ENCODE measurements at regions not wholly inside any gene's neighbourhood (a gene's known extent, or its start where the extent isn't known, plus 50 kb on each side); places are given as distances from the start of the nearest gene placed in this dataset.

DNA sequence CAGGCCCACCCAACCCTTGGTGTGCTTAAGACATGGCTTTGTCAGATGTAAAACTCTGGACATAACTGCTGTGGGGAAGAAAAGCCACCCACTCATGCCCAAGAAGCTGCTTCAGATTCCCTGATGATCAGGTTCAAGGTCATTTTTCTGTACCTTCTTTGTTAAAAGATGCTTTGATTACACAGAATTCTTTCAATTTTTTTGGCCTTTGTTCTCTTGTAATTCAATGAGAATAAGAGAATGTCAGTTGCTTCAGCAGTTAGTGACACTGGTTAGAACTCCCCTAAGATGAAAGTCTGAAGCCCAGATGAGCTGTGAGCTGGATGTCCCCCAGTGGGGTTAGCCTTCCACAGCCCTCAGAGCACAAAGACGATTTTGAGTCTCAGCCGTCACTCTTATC lies 152.7 kb downstream of the CHRM3 start:
- no peak for DNase-seq

DNA sequence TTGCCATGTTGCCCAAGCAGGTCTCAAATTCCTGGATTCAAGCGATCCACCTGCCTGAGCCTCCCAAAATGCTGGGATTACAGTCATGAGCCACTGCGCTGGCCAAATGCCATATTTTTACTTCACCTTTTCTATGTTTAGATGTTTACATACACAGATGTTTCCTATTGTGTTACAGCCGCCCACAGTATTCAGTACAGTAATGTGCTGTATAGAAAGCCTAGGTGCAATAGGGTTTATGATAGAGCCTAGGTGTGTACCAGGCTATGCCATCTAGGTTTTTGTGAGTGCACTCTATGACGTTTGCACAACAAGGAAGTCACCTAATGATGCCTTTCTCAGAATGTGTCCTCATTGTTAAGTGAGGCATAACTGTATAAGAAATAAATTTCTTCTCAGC lies 153.4 kb downstream of the CHRM3 start:
- DNase-seq: no peak

DNA sequence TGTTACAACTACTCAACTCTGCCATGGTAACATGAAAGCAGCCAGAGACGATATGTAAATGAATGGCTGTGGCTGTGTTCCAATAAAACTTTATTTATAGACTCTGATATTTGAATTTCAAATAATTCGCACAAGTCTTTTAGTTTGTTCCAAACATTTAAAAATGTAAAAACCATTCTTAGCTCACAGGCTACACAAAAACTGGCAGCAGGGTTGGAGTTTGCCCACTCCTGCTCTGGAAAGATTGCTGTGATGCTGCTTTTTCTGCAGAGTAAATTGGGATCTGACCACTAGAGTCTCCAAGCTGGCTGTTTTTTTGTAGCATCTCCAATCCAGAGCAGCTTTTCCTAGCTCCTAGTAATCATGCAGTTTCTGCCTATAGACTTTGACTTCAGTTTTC lies 157.5 kb downstream of the CHRM3 start:
- no peak for DNase-seq

DNA sequence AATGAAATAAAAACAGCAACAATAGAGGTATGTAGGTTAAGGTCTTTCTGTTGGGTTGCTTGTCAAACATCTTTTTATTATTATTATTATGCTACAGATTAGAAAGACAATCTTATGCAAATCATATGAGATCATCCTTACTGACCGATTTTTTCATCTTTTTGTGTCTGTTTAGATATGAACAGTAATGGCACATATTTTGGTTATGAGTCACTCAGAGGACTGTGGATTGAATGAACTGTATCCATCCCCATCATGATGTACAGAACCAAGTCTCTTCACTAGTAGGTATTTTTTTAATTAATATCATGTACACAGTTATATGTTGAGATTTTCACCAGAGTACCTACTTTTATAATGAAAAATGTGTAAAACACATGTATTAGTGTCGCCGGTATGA lies 159.1 kb downstream of the CHRM3 start:
- DNase-seq: no peak

DNA sequence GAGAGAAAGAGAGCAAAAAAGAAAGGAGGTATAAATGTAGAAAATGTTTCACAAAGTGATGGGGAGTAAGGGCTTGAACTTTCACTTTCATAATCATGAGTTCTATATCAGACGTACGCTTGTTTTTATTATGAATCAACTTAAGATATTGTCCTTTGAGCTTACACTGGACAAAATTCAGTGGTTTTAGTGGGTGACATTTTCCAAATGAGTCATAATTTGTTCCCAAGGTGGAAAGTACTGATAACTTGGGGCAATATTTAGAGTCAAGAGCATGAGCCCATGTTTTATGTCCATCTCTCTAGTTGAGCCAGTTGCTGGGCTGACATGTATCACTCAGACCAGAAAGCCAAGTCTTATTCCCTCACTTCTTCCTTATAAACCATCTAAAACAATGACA lies 161.6 kb downstream of the CHRM3 start:
- DNase-seq: no peak

DNA sequence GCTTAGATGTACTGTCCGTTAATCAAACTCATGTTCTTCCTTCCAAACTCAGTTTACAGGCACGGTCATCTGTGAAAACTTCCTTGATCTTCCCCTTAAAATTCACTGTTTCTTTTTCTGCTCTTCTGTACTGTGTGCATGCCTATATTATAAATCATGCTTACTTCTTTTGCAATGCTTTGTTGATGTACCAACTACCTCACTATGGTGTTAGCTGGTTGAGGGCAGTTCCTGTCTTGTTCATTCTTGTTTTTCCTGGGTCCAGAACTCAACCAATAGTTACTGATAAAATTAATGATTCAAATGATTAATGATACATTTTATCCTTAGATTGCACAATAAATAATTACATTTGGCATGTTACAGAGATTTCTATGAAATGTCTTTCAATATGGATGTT lies 163.8 kb downstream of the CHRM3 start:
- DNase-seq: no peak

DNA sequence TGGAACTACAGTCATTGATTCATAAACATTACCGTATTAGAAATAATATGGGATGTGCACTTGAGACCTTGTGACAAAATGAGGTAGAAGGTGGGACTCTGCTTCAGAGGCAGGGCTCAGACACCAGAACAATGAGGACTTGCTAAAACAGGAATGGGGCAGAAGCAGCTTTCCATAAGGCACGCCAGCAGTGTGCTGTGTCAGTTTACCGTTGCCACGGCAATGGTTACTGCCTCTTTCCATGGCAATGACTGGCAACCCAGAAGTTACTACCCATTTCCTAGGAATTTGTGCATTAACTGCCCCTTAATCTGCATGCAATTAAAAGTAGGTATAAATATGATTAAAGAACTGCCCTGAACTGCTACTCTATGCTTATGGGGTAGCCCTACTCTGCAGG lies 169.0 kb downstream of the CHRM3 start:
- DNase-seq: no peak

DNA sequence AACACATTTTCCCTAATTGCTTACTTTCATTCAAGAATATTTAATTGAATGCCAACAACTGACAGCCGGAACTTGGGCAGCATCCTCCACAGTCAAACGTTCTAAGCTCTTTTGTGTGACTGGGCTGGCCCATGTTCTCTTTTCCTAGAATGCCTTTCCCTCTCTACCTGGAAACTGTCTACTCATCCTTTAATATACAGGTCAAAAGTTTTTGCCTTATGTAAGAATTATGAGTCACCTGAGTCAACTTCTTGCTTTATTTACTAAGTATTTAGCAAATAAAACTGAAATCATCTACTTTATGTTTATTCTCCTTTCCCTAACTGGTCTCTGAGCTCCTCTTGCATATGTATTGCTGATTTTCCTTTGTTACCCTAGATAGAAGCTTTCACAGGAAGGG lies 172.2 kb downstream of the CHRM3 start:
- DNase-seq: no peak

DNA sequence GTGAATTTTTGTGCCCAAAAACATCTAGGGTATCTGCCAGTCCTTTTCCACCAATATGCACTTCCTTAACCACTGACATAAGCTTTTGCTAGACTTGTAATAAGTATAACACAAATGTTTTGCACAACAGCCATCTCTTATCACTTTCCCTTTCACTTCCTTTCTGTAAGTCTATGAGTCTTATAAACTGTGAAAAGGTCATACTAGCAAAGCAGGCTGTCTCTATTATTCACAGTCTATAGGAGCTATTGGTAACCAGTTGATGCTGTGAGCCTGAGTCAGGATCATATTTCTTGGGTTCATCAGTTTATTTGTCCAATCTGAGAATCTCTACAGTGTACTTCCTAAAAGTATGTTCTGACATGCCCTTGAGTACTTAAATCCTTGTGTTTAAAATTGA lies 172.6 kb downstream of the CHRM3 start:
- no peak for DNase-seq

DNA sequence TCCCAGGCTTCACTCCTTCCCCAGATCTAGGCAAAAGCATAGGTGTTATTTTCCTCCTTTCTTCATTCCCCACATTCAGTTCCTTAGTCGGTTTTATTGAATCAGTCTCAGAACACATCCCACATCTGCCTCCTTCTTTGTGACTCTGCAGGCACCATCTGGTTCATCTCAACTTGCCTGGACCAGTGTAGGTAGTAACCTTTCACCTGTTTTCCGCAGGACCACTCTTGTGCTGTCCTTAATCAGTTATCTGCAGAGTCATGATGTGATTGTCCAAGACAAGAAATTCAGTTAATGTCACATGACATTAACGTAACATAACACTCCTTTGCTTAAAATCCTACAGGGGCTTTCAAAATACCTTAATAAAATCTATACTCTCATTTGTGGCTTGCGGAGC lies 174.6 kb downstream of the CHRM3 start:
- DNase-seq: no peak

DNA sequence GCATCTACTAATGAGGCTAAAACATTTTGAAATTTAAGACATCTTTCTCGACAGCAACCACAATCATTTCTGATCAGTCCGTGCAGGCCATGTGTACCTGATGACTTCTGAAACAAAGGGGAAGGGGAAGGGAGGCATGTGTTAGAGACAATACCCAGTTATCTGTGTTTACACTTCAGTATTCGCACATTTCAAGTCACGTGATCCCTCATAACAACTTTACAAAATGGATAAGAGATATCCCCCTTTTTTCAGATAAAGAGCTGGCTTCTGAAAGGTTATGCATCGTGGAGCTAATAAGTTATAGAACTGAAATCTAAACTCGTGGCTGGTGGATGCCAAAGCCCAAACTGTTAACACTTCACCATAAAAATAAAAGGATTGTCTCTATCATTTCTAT lies 175.7 kb downstream of the CHRM3 start:
- DNase-seq: no peak

DNA sequence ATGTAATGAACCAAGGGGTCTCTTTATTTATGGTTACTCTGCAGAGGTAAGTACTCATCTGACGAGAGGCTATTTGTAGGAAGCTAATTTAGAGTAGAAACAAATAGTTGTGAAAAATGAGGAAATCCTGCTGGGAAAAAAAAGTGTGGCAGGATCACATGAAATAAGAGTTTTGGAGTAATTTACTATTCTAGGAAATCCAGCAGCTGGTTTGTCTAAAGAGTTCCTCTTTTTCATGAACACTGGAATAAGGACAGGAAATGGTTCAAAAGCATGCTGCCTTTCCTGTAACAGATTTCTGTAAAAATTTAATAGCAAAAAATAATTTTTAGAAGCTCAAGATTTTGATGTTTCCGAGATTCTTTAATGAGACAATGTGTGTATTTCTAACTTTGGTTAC lies 177.3 kb downstream of the CHRM3 start:
- no peak for DNase-seq

DNA sequence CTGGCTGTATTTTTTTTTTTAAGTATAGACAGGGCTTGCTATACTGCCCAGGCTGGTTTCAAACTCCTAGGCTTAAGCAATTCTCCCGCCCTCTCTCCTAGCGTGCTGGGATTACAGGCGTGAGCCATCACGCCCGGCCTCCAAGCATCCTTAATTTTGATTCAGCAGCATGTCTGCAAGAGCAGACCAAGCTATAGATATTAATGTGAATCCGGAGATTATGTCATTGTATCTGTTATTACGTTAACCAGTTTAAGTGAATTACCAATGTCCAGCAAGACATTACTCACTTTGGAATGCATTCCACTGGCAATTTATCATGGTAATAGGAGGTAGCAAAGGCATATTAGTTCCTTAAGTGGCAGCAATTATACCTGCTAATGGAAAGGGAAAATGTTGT lies 179.7 kb downstream of the CHRM3 start:
- no peak for DNase-seq

DNA sequence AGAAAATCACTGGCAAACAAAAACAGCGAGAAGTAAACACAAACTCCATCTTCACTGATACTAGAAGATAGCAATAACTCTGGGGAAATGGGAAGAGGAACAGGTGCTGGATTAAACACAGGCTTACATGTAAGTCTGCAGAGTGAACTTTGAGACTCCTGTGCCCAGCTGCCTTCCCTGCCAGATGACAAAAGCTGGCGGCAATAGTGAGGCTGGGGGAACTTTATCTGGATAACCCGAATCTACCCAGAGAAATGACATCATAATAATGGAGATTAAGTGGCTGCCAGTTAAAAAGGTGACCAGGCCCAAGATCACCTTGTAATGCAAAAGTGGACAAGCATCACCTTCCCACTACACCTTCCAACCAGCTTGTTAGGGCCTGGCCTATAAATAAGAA lies 184.5 kb downstream of the CHRM3 start:
- DNase-seq: no peak

DNA sequence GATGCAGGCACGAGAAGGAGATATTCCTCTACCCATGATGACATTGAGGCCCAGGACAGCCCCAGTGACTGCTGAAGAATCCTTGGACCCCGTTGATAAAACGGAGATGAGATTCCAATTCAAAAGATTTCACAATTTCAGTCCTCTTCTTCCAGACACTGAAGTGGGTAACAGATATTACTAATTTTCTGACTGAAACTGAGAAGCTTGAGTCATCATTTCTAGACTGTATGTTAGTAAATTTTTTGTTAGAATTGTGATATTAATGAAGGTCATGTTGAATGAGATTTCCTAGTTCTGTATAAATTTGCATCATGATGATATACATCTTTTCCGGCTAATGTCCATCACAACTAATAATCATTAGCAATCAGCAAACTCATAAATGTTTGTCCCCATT lies 185.8 kb downstream of the CHRM3 start:
- no peak for DNase-seq

DNA sequence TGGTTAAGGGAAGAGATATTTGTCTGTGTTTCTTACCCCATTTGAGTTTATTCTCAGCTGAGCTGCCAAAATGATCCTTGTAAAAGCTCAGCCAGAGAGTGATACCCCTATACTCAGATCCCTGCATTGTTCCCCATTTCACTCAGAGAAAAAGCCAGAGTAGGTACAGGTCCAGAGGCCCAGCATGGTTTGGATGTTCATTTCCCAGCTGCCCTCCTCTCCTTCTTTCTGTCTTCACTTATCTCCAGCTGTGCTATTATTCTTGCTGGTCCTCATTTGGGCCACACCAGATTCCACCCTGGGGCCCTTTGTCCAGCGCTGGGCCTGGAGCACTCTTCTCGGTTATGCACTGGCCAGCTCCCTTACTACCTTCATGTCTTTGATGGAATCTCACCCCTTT lies 187.7 kb downstream of the CHRM3 start:
- no peak for DNase-seq

DNA sequence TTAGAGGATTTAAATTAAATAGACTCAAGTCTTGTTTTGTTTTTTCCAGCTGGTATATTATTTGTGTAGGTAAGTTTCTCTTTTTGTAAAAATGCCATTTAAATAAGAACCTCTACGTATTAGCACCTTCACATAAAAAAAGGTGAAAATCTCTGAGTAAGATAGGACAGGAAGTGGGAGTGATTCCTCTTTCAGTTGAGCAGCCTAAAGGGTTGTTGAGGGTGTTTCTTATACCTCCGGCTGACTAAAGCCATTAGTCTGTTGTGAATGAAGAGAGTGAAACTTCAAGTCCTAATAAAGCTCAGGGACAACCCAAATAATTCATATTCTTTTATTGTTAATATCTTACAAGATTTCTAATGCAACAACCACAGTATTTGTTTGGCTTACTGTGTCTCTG lies 188.7 kb downstream of the CHRM3 start:
- no peak for DNase-seq

DNA sequence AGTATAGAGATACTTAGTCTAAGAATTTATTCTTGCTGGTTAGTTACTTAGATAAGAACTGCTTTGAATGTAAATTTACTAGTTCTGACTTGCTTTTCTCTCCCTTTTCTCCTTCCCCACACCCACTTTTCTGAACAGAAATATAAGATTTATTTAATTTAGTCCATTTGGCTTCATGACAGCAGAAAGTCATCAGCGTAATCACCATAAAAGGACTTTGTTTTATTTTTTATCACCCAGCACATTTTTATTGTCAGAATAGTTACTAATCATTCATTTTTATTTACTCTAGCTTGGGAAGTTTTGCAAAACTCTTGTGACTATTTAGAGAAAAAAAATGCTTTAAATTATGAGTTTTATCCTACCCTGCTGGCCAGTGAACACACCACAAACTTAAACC lies 197.2 kb downstream of the CHRM3 start:
- no peak for DNase-seq

DNA sequence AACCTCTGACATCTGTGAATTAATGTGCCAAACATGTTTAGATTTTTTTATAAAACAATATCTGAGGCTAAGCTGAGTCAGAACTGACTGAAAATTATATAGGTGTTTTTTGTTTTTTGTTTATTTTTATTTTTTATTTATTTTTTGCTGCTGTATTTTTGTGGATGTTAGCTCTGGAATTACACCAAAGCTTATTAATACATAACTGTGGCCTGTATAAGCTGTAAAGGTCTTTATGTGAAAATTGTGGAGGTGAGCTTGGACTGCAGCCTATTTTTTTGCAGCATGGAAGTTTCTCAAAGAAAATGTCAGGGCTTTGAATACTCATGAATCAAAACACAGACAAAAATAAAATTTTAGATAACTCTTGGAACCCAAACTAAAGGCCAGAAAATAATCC lies 199.8 kb downstream of the CHRM3 start:
- DNase-seq: no peak

DNA sequence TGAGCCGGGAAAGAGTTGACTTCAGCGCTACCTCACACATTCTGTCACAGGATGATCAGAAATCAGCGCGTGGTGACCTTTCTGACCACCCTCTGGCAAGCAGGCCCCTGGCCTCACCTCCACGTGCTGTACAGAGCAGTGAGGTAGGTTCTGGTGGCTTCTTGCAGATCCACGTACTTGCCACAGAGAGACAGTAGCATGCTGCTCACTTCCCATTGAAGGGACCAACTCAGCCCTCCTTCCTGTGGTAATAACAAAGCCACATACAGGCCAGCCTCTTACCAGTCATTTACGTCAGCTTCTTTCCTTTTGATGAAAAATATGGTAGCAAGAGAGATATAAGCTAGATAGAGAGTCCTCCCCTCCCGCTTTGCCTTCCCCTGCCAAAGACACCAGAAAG lies 200.7 kb downstream of the CHRM3 start:
- DNase-seq: no peak

DNA sequence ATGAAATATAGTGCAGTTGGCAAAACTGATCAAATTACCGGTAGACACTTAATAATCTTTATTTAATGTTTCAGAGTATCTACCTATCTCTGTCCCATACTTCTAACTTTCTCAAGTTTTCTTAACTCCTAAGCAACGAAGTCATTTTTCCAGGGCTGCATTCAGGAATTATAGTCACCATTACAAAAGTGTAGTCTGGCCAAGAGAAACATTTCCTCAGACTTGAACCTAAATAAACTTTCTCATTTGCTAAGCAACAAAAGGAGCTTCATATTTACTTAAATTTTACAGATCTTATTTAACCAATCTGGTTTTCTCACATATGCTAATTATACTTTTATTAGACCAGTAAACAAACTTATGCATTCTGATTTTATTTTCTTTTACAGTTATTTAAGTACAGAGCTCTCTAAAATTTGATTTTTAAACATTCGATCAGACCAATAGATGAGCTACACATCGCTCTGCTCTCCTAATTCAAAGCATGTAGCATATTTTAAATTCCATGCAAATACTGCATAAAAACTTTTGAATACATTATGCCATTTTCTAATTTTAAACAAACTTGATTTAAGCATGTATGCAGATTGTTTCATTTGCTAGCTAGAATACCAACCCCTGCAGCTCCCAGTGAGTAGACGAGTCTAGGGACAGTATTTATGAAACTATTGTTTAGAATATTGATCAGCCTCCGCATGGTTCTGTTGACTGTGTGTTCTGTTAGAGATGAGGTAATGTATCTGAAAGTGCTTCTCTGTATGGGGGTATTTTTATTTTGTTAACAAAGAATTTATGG lies 201.4 kb downstream of the CHRM3 start:
- DNase-seq: no peak

DNA sequence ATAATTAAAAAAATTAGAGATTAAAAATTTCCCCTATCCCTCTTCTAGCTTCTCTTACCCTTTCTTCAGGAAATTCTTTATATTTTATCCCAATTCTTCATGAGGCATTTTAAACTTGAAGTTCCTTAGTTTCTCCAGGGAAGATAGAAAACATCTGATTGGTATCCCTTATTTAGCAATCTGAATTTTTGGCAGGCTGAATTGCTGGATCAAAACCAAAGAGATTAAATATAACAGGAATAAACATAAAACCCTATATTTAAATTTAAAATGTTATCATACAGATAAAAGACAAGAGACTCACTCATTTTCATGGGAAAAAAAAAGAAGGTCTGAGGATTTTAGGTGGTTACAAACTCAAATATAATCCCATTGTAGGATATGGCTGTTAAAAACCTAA lies 204.2 kb downstream of the CHRM3 start:
- DNase-seq: no peak

DNA sequence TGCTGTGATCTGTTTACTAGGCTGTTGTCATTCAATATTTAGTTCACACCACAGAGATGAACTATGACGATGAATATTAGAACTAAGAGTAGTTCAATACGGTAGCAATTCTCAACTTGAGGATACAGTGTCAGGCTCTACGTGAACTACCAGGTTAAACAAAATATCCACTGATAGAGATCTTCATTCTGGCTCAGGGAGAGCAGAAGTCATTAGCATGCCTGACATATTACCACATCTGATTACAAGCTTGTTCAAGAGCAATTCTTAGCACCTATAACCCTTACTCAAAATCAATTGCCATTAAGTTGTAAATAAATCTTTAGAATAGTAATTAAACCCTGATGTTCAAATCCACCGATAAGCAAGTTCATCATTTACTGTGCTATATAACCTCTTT lies 207.2 kb downstream of the CHRM3 start:
- no peak for DNase-seq

DNA sequence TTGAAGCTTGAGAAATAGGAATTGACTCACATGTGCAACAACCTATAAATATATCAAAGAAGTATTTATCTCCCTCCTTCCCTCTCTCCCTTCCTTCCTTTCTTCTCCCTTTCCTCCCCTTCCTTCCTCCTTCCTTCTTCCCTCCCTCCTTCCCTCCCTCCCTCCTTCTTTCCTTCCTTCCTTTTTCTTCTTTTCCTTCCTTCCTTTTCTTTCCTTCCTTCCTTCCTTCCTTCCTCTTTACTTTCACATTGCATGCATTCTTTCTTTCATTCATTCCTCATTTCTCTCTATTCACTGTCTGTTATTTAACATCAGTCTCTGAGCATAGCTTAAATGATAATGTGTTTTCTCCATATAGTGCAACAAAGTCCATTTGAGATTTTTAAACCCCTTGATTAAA lies 214.2 kb downstream of the CHRM3 start:
- no peak for DNase-seq

DNA sequence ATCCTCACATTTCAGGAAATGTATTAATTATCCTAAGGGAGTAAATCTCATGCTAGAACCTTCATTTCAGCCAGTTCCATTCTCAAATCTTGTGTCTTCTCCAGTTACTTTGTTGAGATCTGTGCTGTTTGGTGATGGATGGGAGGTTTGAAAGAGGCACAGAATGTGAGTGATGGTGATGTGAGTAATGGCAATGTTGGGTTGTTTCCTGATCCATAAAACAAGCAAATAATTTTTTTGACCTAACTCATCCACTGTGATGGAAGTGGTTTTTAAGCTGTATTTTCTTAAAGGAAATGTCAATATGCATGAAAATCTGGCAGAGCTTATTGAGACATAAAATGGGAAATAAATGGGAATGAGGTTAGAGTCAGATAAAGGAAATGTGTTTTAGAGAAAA lies 214.7 kb downstream of the CHRM3 start:
- DNase-seq: no peak

DNA sequence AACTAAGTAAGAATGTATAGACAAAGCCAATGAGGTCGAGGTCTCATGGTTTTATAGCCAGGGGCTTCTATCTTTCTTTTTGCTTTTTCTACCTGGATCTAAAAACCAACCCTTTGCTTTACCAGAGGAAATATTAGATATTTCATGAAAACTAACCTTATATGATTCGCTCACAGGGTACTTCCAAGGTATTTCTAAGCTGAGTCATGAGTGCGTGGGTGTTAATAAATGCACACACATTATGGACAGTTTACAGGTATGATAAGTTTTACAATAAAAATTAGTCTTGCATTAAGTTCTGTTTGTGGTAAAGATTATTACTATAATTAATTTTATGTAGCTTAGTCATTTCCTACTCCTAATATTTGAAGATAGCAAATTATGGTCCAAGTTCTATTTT lies 217.2 kb downstream of the CHRM3 start:
- DNase-seq: no peak
